ENCODE measurements at regions not wholly inside any gene's neighbourhood (a gene's known extent, or its start where the extent isn't known, plus 50 kb on each side); places are given as distances from the start of the nearest gene placed in this dataset.

DNA sequence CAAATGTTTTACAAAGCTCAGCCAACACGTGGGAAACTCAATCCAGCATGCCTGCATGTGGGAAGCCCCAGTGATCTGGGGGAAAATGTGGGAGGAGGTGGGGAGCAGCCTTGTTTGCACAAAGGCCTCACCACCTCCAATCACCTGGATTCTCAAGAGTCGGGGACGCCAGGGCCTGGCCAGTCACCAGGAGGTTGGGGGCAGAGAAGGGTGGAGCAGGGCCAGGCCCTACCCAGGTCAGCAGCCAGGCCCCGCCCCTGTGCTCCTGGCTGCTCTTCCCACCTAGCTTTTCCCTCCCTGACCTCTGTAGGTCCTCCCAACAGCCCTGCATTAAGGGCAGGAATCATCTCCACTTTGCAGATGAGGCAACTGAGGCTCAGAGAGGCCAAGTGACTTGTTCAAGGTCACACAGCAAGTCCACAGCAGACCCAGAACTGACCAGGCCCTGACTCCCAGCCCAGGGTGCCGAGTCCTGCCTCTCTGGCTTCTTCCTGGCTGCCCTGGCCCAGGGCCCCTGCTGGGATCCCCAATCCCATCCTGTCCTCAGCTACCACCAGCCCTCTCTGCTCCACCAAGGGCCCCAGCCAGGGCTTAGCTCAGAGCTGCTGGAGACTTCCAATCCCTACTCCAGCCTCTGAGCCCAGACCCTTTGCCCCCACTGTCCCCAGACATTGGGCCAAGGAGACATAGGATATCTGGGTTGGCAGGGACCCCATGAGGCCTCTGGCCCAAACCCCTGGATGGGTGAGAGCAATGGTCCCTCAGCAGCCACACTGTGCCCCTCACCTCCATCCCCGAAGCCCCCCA lies 508.6 kb downstream of the PTPRU start:
- Histone ChIP-seq H3K9ac (ENCODE audit: low read depth in 1 of 2, low read length in 2 of 2) (no peak overlapping the region), H3K27me3 (ENCODE audit: control insufficient read depth in 4 of 4, insufficient read depth in 4 of 4, low read length in 3 of 4) (no peaks in the 10 kb centered on the region), H3K4me3 (ENCODE audit: low read depth in 1 of 3, low read length in 3 of 3) (no peak overlapping the region), H3K9me3 (ENCODE audit: control insufficient read depth in 4 of 4, low read length in 3 of 4) (no peaks in the 10 kb centered on the region), H3K27ac (ENCODE audit: low read depth in 1 of 2, low read length in 2 of 2) (no peak overlapping the region), H3K4me1 (ENCODE audit: control insufficient read depth in 4 of 4, insufficient read depth in 4 of 4, low read length in 3 of 4) (no peaks in the 10 kb centered on the region), H3K36me3 (ENCODE audit: control insufficient read depth in 4 of 4, insufficient read depth in 3 of 4, low read depth in 1 of 4, low read length in 3 of 4) (no peaks in the 10 kb centered on the region)
- 58% methylated on average over 6 of the region's 6 CpGs for WGBS
- no peak for DNase-seq (ENCODE audit: low spot score)
- TF ChIP-seq, protein P1, sequence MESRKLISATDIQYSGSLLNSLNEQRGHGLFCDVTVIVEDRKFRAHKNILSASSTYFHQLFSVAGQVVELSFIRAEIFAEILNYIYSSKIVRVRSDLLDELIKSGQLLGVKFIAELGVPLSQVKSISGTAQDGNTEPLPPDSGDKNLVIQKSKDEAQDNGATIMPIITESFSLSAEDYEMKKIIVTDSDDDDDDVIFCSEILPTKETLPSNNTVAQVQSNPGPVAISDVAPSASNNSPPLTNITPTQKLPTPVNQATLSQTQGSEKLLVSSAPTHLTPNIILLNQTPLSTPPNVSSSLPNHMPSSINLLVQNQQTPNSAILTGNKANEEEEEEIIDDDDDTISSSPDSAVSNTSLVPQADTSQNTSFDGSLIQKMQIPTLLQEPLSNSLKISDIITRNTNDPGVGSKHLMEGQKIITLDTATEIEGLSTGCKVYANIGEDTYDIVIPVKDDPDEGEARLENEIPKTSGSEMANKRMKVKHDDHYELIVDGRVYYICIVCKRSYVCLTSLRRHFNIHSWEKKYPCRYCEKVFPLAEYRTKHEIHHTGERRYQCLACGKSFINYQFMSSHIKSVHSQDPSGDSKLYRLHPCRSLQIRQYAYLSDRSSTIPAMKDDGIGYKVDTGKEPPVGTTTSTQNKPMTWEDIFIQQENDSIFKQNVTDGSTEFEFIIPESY (IDR thresholded peaks at IDR 0.05) = no peak
- no peak for TF ChIP-seq GABPA (IDR thresholded peaks at IDR 0.05 in 1 of 2, conservative IDR thresholded peaks at IDR 0.05 in 1 of 2)
- TF ChIP-seq HNF4A (conservative IDR thresholded peaks at IDR 0.05) = no peak
- no peak for TF ChIP-seq FOXA1 (IDR thresholded peaks at IDR 0.05)
- no peak for TF ChIP-seq JUND (IDR thresholded peaks at IDR 0.05)
- TF ChIP-seq, protein P2, sequence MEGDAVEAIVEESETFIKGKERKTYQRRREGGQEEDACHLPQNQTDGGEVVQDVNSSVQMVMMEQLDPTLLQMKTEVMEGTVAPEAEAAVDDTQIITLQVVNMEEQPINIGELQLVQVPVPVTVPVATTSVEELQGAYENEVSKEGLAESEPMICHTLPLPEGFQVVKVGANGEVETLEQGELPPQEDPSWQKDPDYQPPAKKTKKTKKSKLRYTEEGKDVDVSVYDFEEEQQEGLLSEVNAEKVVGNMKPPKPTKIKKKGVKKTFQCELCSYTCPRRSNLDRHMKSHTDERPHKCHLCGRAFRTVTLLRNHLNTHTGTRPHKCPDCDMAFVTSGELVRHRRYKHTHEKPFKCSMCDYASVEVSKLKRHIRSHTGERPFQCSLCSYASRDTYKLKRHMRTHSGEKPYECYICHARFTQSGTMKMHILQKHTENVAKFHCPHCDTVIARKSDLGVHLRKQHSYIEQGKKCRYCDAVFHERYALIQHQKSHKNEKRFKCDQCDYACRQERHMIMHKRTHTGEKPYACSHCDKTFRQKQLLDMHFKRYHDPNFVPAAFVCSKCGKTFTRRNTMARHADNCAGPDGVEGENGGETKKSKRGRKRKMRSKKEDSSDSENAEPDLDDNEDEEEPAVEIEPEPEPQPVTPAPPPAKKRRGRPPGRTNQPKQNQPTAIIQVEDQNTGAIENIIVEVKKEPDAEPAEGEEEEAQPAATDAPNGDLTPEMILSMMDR (IDR thresholded peaks at IDR 0.05; ENCODE audit: low read depth, low read length, missing input control) = no peak
- no peak for TF ChIP-seq RXRA (IDR thresholded peaks at IDR 0.05)
- TF ChIP-seq EGR1 (IDR thresholded peaks at IDR 0.05; ENCODE audit: low read depth in 2 of 2) = no peak
- TF ChIP-seq FOXA2 (IDR thresholded peaks at IDR 0.05) = no peak

DNA sequence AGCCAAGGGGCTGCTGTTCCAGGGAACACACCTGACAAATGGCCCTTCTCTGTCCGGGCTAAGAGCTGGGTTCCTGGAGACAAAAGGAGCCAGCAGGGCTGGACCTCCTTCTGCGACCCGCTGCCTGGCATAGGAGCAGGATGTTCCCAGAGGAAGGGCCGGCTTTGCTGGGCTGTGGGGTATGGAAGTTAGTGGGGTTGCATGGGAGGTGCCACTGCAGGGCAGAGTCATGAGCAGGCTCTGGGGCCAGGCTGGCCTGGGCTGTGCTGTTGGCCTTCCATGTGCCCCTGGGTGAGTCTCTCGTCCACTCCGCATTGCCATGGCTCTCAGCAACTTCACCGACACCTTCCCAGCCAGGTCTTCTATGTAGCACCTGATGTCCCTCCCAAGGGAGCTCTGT lies 507.6 kb downstream of the PTPRU start:
- Histone ChIP-seq H3K4me1 (ENCODE audit: control insufficient read depth in 4 of 4, insufficient read depth in 4 of 4, low read length in 3 of 4) (no peaks in the 10 kb centered on the region), H3K9me3 (ENCODE audit: control insufficient read depth in 4 of 4, low read length in 3 of 4) (no peaks in the 10 kb centered on the region), H3K27ac (ENCODE audit: low read depth in 1 of 2, low read length in 2 of 2) (no peak overlapping the region), H3K9ac (ENCODE audit: low read depth in 1 of 2, low read length in 2 of 2) (no peak overlapping the region), H3K27me3 (ENCODE audit: control insufficient read depth in 4 of 4, insufficient read depth in 4 of 4, low read length in 3 of 4) (no peaks in the 10 kb centered on the region), H3K4me3 (ENCODE audit: low read depth in 1 of 3, low read length in 3 of 3) (no peak overlapping the region), H3K36me3 (ENCODE audit: control insufficient read depth in 4 of 4, insufficient read depth in 3 of 4, low read depth in 1 of 4, low read length in 3 of 4) (no peaks in the 10 kb centered on the region)
- 81% methylated on average over 7 of the region's 7 CpGs for WGBS
- no peak for DNase-seq (ENCODE audit: low spot score)
- TF ChIP-seq, protein P3, sequence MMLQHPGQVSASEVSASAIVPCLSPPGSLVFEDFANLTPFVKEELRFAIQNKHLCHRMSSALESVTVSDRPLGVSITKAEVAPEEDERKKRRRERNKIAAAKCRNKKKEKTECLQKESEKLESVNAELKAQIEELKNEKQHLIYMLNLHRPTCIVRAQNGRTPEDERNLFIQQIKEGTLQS (IDR thresholded peaks at IDR 0.05) = no peak
- TF ChIP-seq, protein P4, sequence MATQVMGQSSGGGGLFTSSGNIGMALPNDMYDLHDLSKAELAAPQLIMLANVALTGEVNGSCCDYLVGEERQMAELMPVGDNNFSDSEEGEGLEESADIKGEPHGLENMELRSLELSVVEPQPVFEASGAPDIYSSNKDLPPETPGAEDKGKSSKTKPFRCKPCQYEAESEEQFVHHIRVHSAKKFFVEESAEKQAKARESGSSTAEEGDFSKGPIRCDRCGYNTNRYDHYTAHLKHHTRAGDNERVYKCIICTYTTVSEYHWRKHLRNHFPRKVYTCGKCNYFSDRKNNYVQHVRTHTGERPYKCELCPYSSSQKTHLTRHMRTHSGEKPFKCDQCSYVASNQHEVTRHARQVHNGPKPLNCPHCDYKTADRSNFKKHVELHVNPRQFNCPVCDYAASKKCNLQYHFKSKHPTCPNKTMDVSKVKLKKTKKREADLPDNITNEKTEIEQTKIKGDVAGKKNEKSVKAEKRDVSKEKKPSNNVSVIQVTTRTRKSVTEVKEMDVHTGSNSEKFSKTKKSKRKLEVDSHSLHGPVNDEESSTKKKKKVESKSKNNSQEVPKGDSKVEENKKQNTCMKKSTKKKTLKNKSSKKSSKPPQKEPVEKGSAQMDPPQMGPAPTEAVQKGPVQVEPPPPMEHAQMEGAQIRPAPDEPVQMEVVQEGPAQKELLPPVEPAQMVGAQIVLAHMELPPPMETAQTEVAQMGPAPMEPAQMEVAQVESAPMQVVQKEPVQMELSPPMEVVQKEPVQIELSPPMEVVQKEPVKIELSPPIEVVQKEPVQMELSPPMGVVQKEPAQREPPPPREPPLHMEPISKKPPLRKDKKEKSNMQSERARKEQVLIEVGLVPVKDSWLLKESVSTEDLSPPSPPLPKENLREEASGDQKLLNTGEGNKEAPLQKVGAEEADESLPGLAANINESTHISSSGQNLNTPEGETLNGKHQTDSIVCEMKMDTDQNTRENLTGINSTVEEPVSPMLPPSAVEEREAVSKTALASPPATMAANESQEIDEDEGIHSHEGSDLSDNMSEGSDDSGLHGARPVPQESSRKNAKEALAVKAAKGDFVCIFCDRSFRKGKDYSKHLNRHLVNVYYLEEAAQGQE (IDR thresholded peaks at IDR 0.05) = no peak
- TF ChIP-seq GABPA (IDR thresholded peaks at IDR 0.05 in 1 of 2, conservative IDR thresholded peaks at IDR 0.05 in 1 of 2) (no peak), EGR1 (IDR thresholded peaks at IDR 0.05; ENCODE audit: low read depth in 2 of 2) (no peak), FOXA1 (IDR thresholded peaks at IDR 0.05) (no peak), JUND (IDR thresholded peaks at IDR 0.05) (no peak), RAD21 (IDR thresholded peaks at IDR 0.05) (no peak), NR2F2 (IDR thresholded peaks at IDR 0.05) (no peak), YY1 (IDR thresholded peaks at IDR 0.05) (no peak), SP1 (IDR thresholded peaks at IDR 0.05) (no peak), HNF4A (conservative IDR thresholded peaks at IDR 0.05) (no peak), TAF1 (conservative IDR thresholded peaks at IDR 0.05) (no peak), FOXA2 (IDR thresholded peaks at IDR 0.05) (no peak)
- TF ChIP-seq, protein P2 (IDR thresholded peaks at IDR 0.05; ENCODE audit: low read depth, low read length, missing input control) = no peak
- TF ChIP-seq, protein P5, sequence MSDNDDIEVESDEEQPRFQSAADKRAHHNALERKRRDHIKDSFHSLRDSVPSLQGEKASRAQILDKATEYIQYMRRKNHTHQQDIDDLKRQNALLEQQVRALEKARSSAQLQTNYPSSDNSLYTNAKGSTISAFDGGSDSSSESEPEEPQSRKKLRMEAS (IDR thresholded peaks at IDR 0.05) = no peak
- TF ChIP-seq, protein P1 (IDR thresholded peaks at IDR 0.05) = no peak
